Neural progenitor cell (in vitro differentiated cells): ENCODE measurements at regions not wholly inside any gene's neighbourhood (a gene's known extent, or its start where the extent isn't known, plus 50 kb on each side); places are given as distances from the start of the nearest gene placed in this dataset.
A peak's percentile ranks its signal among the peaks of the same experiment; 100 is the strongest.

Experiments
- DNase-seq: peaks from one replicate; pipeline ENCODE4 v3.0.0-alpha.2; 2016; ENCODE audit warnings: low spot score
- H2AFZ ChIP-seq: fragments of 200-600 bp; sonication (generic); replicated peaks from 2 replicates; pipeline ENCODE4 v1.6.1; 2016; ENCODE audit warnings: antibody characterized with exemption
- H3F3A ChIP-seq: fragments of 200-600 bp; sonication (generic); 2 replicates; pipeline ENCODE4 v1.6.1; 2016; ENCODE audit warnings: antibody characterized with exemption, low read depth
- H3K27ac ChIP-seq: fragments of 200-600 bp; sonication (generic); 2 replicates; pipeline ENCODE4 v1.5.1; 2016; ENCODE audit warnings: mild to moderate bottlenecking
- H3K27me3 ChIP-seq: fragments of 200-600 bp; sonication (generic); 2 replicates; pipeline ENCODE4 v1.6.1; 2016; ENCODE audit warnings: mild to moderate bottlenecking, moderate library complexity
- H3K36me3 ChIP-seq: fragments of 200-600 bp; sonication (generic); 2 replicates; pipeline ENCODE4 v1.5.1; 2016
- H3K4me1 ChIP-seq: fragments of 200-600 bp; sonication (generic); 2 replicates; pipeline ENCODE4 v1.6.1; 2016; ENCODE audit warnings: mixed run types
- H3K4me2 ChIP-seq: fragments of 200-600 bp; sonication (generic); 2 replicates; pipeline ENCODE4 v1.6.1; 2016
- H3K4me3 ChIP-seq: fragments of 200-600 bp; sonication (generic); 2 replicates; pipeline ENCODE4 v1.5.1; 2016
- H3K79me2 ChIP-seq: fragments of 200-600 bp; sonication (generic); 2 replicates; pipeline ENCODE4 v1.6.1; 2016; ENCODE audit warnings: low read depth
- H3K9ac ChIP-seq: fragments of 200-600 bp; sonication (generic); 2 replicates; pipeline ENCODE4 v1.6.1; 2016
- H3K9me3 ChIP-seq: fragments of 200-600 bp; sonication (generic); 2 replicates; pipeline ENCODE4 v1.5.1; 2016; ENCODE audit warnings: low read depth
- H4K20me1 ChIP-seq: fragments of 200-600 bp; sonication (generic); 2 replicates; pipeline ENCODE4 v1.6.1; 2016; ENCODE audit warnings: low read depth
- H3K27ac Mint-ChIP-seq: 3 replicates; pipeline ENCODE4 v1.8.0; 2021; ENCODE audit warnings: mixed read lengths
- H3K27me3 Mint-ChIP-seq: 2 replicates; pipeline ENCODE4 v1.8.0; 2022; ENCODE audit warnings: low read depth, mild to moderate bottlenecking, inconsistent platforms, moderate library complexity, mixed read lengths; ENCODE audit not compliant: insufficient read depth
- H3K36me3 Mint-ChIP-seq: 3 replicates; pipeline ENCODE4 v1.8.0; 2021; ENCODE audit warnings: mixed read lengths
- H3K4me1 Mint-ChIP-seq: 3 replicates; pipeline ENCODE4 v1.8.0; 2021; ENCODE audit warnings: mixed read lengths
- H3K4me3 Mint-ChIP-seq: 3 replicates; pipeline ENCODE4 v1.8.0; 2021; ENCODE audit warnings: mild to moderate bottlenecking, moderate library complexity, mixed read lengths
- H3K9me3 Mint-ChIP-seq: 3 replicates; pipeline ENCODE4 v1.8.0; 2020; ENCODE audit warnings: mixed read lengths
- EZH2 ChIP-seq: fragments of 200-600 bp; sonication (generic); IDR thresholded peaks from 2 replicates; pipeline ENCODE4 v1.6.1; 2017; ENCODE audit warnings: antibody characterized with exemption, mild to moderate bottlenecking, moderate library complexity
- EZH2phosphoT487 ChIP-seq: fragments of 200-600 bp; sonication (generic); IDR thresholded peaks from 2 replicates; pipeline ENCODE4 v1.6.1; 2017; ENCODE audit warnings: antibody characterized with exemption
- TF ChIP-seq, protein P1 (sequence below): fragments of 200-600 bp; sonication (generic); IDR thresholded peaks from 2 replicates; pipeline ENCODE4 v1.5.1; 2017; ENCODE audit warnings: antibody characterized with exemption, mild to moderate bottlenecking

- no peak for DNase-seq
- Histone ChIP-seq H3K79me2 (no peaks in the 10 kb centered on the region), H3K27ac (no peak overlapping the region), H2AFZ (no peak overlapping the region), H3K4me2 (no peak overlapping the region), H4K20me1 (no peaks in the 10 kb centered on the region), H3K4me3 (no peak overlapping the region), H3K9ac (no peak overlapping the region), H3K36me3 (no peaks in the 10 kb centered on the region), H3K9me3 (no peaks in the 10 kb centered on the region), H3K27me3 (no peaks in the 10 kb centered on the region), H3F3A (peaks cover 36% of the 10 kb centered on the region), H3K4me1 (peaks cover 46% of the 10 kb centered on the region)
- no peak overlapping the region for H3K4me3 Mint-ChIP-seq
- H3K27ac Mint-ChIP-seq: no peak overlapping the region
- TF ChIP-seq, protein P1, sequence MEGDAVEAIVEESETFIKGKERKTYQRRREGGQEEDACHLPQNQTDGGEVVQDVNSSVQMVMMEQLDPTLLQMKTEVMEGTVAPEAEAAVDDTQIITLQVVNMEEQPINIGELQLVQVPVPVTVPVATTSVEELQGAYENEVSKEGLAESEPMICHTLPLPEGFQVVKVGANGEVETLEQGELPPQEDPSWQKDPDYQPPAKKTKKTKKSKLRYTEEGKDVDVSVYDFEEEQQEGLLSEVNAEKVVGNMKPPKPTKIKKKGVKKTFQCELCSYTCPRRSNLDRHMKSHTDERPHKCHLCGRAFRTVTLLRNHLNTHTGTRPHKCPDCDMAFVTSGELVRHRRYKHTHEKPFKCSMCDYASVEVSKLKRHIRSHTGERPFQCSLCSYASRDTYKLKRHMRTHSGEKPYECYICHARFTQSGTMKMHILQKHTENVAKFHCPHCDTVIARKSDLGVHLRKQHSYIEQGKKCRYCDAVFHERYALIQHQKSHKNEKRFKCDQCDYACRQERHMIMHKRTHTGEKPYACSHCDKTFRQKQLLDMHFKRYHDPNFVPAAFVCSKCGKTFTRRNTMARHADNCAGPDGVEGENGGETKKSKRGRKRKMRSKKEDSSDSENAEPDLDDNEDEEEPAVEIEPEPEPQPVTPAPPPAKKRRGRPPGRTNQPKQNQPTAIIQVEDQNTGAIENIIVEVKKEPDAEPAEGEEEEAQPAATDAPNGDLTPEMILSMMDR: no peak
- TF ChIP-seq EZH2 (no peak), EZH2phosphoT487 (no peak)
- H3K36me3 Mint-ChIP-seq: no peaks in the 10 kb centered on the region
- peaks cover under 1% of the 10 kb centered on the region for H3K9me3 Mint-ChIP-seq
- H3K27me3 Mint-ChIP-seq: peaks cover 3% of the 10 kb centered on the region
- H3K4me1 Mint-ChIP-seq: peaks cover 33% of the 10 kb centered on the region
These were observed 264.8 kb upstream of the KIF2A start for GRCh38 chr5:62041156-62041756.

DNA sequence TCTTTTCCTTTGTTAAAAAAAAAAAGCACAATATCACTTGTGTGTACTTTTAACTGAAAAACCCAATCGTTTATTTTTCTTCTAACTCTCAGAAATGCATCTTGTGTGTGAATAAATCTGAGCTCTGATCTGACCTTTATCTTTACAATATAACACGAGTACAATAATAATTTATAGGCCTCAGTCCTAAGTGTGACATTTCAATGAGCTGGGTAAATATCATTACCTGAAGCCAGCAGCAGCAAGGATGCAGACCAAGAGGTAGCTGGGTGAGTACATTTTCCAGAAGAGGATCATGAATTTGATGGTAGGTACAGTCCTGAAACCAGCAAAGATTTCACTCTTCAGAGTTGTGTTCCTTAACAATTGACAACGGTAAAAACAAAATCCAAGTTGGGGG lies 264.0 kb upstream of the KIF2A start:
- Histone ChIP-seq H3K27me3 (no peaks in the 10 kb centered on the region), H4K20me1 (no peaks in the 10 kb centered on the region), H3K36me3 (no peaks in the 10 kb centered on the region), H3K27ac (no peak overlapping the region), H3F3A (peaks cover 36% of the 10 kb centered on the region), H3K9me3 (peaks cover under 1% of the 10 kb centered on the region), H3K4me1 (peaks cover 46% of the 10 kb centered on the region), H2AFZ (no peak overlapping the region), H3K4me3 (no peak overlapping the region), H3K4me2 (peak overlapping the region; percentile 72), H3K9ac (no peak overlapping the region), H3K79me2 (no peaks in the 10 kb centered on the region)
- H3K9me3 Mint-ChIP-seq: no peaks in the 10 kb centered on the region
- no peak for DNase-seq
- H3K36me3 Mint-ChIP-seq: no peaks in the 10 kb centered on the region
- no peak overlapping the region for H3K4me3 Mint-ChIP-seq
- TF ChIP-seq, protein P1: no peak
- TF ChIP-seq EZH2phosphoT487 (no peak), EZH2 (no peak)
- H3K27ac Mint-ChIP-seq: no peak overlapping the region
- H3K4me1 Mint-ChIP-seq: peaks cover 33% of the 10 kb centered on the region
- H3K27me3 Mint-ChIP-seq: peaks cover 7% of the 10 kb centered on the region

- H3K27ac ChIP-seq: peak overlapping the region; percentile 91
- H2AFZ ChIP-seq: no peak overlapping the region
- peaks cover 5% of the 10 kb centered on the region for H3K9me3 ChIP-seq
- H3K4me2 ChIP-seq: peak overlapping the region; percentile 72
- H3K4me1 Mint-ChIP-seq: peaks cover 33% of the 10 kb centered on the region
- H3K79me2 ChIP-seq: no peaks in the 10 kb centered on the region
- no peak overlapping the region for H3K27ac Mint-ChIP-seq
- peak overlapping the region; percentile 1 for H3K4me3 Mint-ChIP-seq
- H3K9me3 Mint-ChIP-seq: no peaks in the 10 kb centered on the region
- peak overlapping the region; percentile 32 for H3K4me3 ChIP-seq
- peak; percentile 89 for DNase-seq
- H3K9ac ChIP-seq: no peak overlapping the region
- H3K4me1 ChIP-seq: peaks cover 46% of the 10 kb centered on the region
- peaks cover 7% of the 10 kb centered on the region for H3K27me3 Mint-ChIP-seq
- peaks cover 36% of the 10 kb centered on the region for H3F3A ChIP-seq
- H3K36me3 ChIP-seq: no peaks in the 10 kb centered on the region
- H3K36me3 Mint-ChIP-seq: no peaks in the 10 kb centered on the region
- peak; percentile 77 for TF ChIP-seq EZH2phosphoT487
- TF ChIP-seq, protein P1: no peak
- no peak for TF ChIP-seq EZH2
- no peaks in the 10 kb centered on the region for H4K20me1 ChIP-seq
- H3K27me3 ChIP-seq: no peaks in the 10 kb centered on the region
These were observed 262.4 kb upstream of the KIF2A start for GRCh38 chr5:62043289-62044280.
